GM18505 (cell line): ENCODE measurements at regions not wholly inside any gene's neighbourhood (a gene's known extent, or its start where the extent isn't known, plus 50 kb on each side); places are given as distances from the start of the nearest gene placed in this dataset.
A peak's percentile ranks its signal among the peaks of the same experiment; 100 is the strongest.

Source experiments
- ATAC-seq: cut with Tn5 transposase; IDR thresholded peaks from one replicate; pipeline ENCODE4 v1.9.1; 2021; ENCODE audit not compliant: unreplicated experiment
- POLR2A ChIP-seq: IDR thresholded peaks from 4 replicates; pipeline ENCODE4 v1.6.1; 2011; ENCODE audit warnings: borderline replicate concordance; ENCODE audit not compliant: insufficient read depth, insufficient read length; ENCODE audit errors: extremely low read depth

GRCh38 chr13:22240716-22241115 lies 569.8 kb downstream of the FGF9 start:
- no peak for ATAC-seq
- TF ChIP-seq POLR2A: no peak

DNA sequence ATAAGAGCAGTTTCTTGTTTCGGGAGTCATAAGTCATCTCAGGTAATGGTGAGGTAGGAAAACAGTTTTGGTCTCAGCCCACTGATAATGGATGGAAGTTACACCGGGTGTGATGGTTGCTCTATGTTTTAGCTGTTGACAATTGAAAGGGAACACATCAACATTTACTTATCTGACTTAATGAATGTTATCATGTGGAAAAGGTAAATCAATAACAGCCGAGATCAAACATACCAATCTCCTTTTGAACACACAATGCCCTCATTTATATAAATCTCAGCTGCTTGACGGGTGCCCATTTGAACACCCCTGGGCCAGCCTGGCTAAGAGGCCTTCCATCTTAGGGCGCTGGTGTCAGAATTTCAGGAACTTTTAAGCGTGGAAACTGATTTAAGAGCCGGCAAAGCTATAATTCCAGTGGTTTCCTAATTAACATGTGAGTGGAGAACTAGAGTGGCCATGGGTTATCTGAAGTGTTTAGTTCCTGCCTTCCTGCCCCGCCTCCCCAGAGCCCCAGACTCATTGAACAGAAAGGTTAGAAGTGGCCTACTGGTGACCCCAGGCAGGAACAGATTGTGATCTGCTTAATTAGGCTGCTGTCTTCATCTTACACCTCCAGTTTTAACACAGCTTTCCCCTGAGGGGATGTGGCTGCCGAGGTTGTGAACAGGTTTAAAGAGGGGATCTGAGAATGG lies 572.7 kb downstream of the FGF9 start:
- TF ChIP-seq POLR2A: no peak
- ATAC-seq: no peak

- no peak for TF ChIP-seq POLR2A
- ATAC-seq: no peak
Measured at GRCh38 chr13:22252281-22252830, 581.5 kb downstream of the FGF9 start.

DNA sequence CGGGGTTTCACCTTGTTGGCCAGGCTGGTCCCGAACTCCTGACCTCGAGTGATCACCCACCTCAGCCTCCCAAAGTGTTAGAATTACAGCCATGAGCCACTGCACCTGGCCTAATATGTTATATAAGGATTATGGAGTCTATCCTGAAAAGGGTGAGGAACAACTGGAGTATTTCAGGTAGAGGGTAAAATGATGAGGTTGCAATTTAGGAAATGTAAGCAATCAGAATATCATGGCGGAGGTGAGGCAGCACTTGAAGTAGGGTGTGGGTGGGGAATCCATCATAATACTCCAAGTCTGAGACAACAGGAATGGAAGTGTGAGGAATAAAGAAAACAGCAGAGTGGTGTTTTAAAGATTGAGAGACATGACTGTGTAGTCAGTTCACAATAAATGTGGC lies 582.2 kb downstream of the FGF9 start:
- no peak for TF ChIP-seq POLR2A
- no peak for ATAC-seq

DNA sequence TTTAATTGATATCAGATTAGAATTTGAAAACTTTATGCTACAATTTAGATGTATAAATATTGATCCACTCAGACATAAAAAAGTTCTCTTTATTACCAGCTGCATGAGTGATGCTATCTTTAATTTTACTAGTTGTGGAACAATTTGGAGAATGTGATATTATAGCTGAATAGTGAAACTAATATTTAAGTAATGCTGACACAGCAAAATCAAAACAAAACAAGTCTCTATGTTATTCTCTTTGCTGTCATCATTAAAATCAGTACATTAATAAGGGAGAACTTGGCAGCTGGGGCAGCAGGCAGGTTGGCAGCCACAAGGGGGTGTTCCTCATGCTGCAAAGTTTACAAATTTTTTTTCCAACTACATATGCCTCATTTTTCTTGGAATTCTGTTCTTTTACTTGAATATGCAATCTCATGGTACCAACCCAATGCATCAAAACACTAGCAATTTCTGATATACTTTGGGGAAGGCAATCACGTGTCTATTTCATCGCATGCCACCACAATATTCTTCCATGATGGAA lies 585.3 kb downstream of the FGF9 start:
- TF ChIP-seq POLR2A: no peak
- no peak for ATAC-seq

- no peak for ATAC-seq
- no peak for TF ChIP-seq POLR2A
Measured at GRCh38 chr13:22262001-22262885, 591.4 kb downstream of the FGF9 start.

DNA sequence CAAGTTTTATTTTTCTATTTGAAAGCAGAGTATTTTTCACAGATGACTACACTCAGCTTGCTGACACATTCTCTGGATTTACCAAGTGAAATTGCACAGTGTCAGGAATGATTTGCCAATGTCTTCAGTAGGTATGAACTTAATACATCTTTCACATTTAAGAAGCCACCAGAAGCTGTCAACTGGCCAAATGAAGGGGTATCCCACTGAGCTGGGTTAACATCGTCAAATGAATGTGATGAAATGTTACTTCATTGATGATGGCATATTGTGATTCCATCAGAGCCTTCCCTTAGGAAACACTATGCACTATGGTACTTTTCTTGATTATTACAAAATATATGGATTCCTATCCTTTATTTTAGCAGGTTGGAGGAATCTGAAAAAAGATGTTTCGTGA lies 592.3 kb downstream of the FGF9 start:
- ATAC-seq: no peak
- TF ChIP-seq POLR2A: no peak

DNA sequence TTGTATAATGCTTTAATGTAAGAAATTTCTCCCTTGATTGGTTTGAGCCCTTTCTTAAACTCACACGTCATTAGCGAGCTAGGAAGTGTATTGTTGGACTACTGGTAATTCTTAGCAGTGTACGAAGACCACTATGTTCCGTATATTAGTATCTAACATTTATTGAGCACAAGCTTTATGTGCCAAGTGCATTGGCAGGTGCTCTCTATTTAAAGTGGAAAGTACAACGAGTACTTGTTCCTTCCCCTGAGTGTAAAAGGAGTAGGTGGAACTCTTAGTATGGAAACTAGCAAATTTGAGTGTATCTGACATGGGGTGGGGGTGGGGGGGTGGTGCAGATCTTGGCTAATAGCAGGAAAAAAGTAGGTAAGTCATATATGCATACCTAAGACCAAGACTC lies 594.7 kb downstream of the FGF9 start:
- ATAC-seq: no peak
- no peak for TF ChIP-seq POLR2A

- TF ChIP-seq POLR2A: no peak
- ATAC-seq: no peak
Measured at GRCh38 chr13:22270881-22271280, 600.0 kb downstream of the FGF9 start.

DNA sequence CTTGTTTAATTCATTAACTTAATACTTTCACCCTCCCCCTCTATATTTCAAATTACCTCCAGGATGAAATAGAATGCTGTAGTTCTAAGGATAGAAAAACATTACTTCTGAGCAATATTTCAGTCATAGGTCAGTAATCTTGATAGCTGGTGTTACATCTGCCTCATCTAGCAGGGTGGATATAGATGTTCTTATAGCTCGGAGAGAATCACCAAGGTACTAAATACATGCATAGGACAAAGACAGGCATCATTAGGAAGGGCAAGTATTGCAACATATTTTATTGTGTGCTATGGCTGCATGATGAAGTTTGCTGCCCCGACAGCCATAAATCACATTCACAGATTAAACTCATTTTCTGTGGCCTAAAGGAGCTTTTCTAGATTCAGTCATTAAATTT lies 601.0 kb downstream of the FGF9 start:
- TF ChIP-seq POLR2A: no peak
- no peak for ATAC-seq

DNA sequence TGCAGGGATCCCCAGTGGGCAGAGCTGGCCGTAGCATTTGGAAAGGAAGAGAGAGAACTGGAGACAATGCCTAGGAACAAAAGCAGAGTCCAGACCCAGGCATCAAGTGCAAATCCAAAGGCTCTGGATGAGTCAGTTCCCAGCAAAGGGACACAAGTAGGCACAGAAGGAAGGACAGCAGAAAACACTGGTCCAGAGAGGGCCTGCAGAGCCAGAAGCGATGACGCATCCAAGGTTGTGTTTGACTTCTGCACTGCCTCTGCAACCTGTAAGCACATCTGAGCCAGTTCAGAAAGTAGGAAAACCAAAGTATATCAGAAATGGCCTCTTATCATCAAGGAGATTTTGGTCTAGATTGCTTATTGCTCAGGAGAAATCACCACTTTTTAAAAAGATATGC lies 604.5 kb downstream of the FGF9 start:
- ATAC-seq: no peak
- TF ChIP-seq POLR2A: no peak

GRCh38 chr13:22276616-22277015 lies 605.7 kb downstream of the FGF9 start:
- ATAC-seq: no peak
- TF ChIP-seq POLR2A: no peak

- no peak for TF ChIP-seq POLR2A
- peak; percentile 75 for ATAC-seq
Measured at GRCh38 chr13:22278336-22278929, 607.6 kb downstream of the FGF9 start.
